Activated T-cell treated with anti-CD3 and anti-CD28 coated beads, Interleukin-2, amount 50 U/mL, for 4 hours (primary cell): ENCODE measurements at regions not wholly inside any gene's neighbourhood (a gene's known extent, or its start where the extent isn't known, plus 50 kb on each side); places are given as distances from the start of the nearest gene placed in this dataset.
"Not testable (repeated sequence)": the region's sequence is repeated elsewhere in the genome, so short reads cannot be mapped to it uniquely, and the experiment has no call there.

ENCODE experiments used
- ATAC-seq, 2 donors: fragments of 200-7000 bp; cut with Tn5 transposase; one replicate each; pipeline ENCODE4 v1.10.0; 2021
- DNase-seq: peaks from one replicate; pipeline ENCODE4 v3.0.0-alpha.2; 2020
- H3K27me3 Mint-ChIP-seq: one replicate; pipeline ENCODE4 v1.8.0; 2021; ENCODE audit warnings: low read depth, mixed read lengths
- H3K36me3 Mint-ChIP-seq: one replicate; pipeline ENCODE4 v1.8.0; 2022; ENCODE audit warnings: mixed read lengths; ENCODE audit not compliant: insufficient read depth
- H3K4me1 Mint-ChIP-seq: one replicate; pipeline ENCODE4 v1.8.0; 2021; ENCODE audit warnings: low read depth, mixed read lengths
- H3K4me3 Mint-ChIP-seq: one replicate; pipeline ENCODE4 v1.8.0; 2021; ENCODE audit warnings: mild to moderate bottlenecking, moderate library complexity, mixed read lengths
- H3K9me3 Mint-ChIP-seq: one replicate; pipeline ENCODE4 v1.8.0; 2021; ENCODE audit warnings: mixed read lengths

- ATAC-seq (no peak), DNase-seq (no peak)
- Mint-ChIP-seq H3K27me3 (no peaks in the 10 kb centered on the region), H3K9me3 (peaks cover 39% of the 10 kb centered on the region), H3K4me1 (no peaks in the 10 kb centered on the region), H3K4me3 (no peak overlapping the region), H3K36me3 (no peaks in the 10 kb centered on the region)
These were observed 1190.4 kb downstream of the TECRL start for GRCh38 chr4:63218856-63219255.

GRCh38 chr4:63214076-63214475 lies 1195.2 kb downstream of the TECRL start:
- Mint-ChIP-seq H3K36me3 (no peaks in the 10 kb centered on the region), H3K9me3 (peaks cover 43% of the 10 kb centered on the region), H3K4me3 (no peak overlapping the region)

GRCh38 chr4:63211776-63212479 lies 1197.3 kb downstream of the TECRL start:
- DNase-seq = no peak
- Mint-ChIP-seq H3K4me1 (no peaks in the 10 kb centered on the region), H3K9me3 (peaks cover 40% of the 10 kb centered on the region), H3K27me3 (no peaks in the 10 kb centered on the region), H3K36me3 (no peaks in the 10 kb centered on the region), H3K4me3 (no peak overlapping the region)
- ATAC-seq = no peak

More at GRCh38 chr4:63214076-63214475, 1195.2 kb downstream of the TECRL start:
- Mint-ChIP-seq H3K4me1 (no peaks in the 10 kb centered on the region), H3K27me3 (no peaks in the 10 kb centered on the region)
- no peak for DNase-seq
- no peak for ATAC-seq

GRCh38 chr4:63211375-63211774 lies 1197.9 kb downstream of the TECRL start:
- no peaks in the 10 kb centered on the region for H3K27me3 Mint-ChIP-seq
- H3K4me1 Mint-ChIP-seq = no peaks in the 10 kb centered on the region
- ATAC-seq (no peak), DNase-seq (no peak)
- H3K4me3 Mint-ChIP-seq = no peak overlapping the region
- H3K36me3 Mint-ChIP-seq = no peaks in the 10 kb centered on the region
- H3K9me3 Mint-ChIP-seq = peaks cover 35% of the 10 kb centered on the region

GRCh38 chr4:63193029-63193428 lies 1216.2 kb downstream of the TECRL start:
- H3K4me3 Mint-ChIP-seq = not testable (repeated sequence)

GRCh38 chr4:63171341-63171740 lies 1237.9 kb downstream of the TECRL start:
- DNase-seq (no peak), ATAC-seq (no peak)
- Mint-ChIP-seq H3K36me3 (no peaks in the 10 kb centered on the region), H3K9me3 (peaks cover 17% of the 10 kb centered on the region), H3K4me1 (no peaks in the 10 kb centered on the region), H3K4me3 (no peak overlapping the region), H3K27me3 (no peaks in the 10 kb centered on the region)

More at GRCh38 chr4:63193029-63193428, 1216.2 kb downstream of the TECRL start:
- not testable (repeated sequence) for H3K4me1 Mint-ChIP-seq, ATAC-seq, H3K27me3 Mint-ChIP-seq, H3K36me3 Mint-ChIP-seq, DNase-seq
- H3K9me3 Mint-ChIP-seq = peaks cover 21% of the 10 kb centered on the region

GRCh38 chr4:63170923-63171322 lies 1238.3 kb downstream of the TECRL start:
- ATAC-seq = no peak
- Mint-ChIP-seq H3K27me3 (no peaks in the 10 kb centered on the region), H3K4me3 (no peak overlapping the region), H3K36me3 (no peaks in the 10 kb centered on the region), H3K4me1 (no peaks in the 10 kb centered on the region), H3K9me3 (peaks cover 17% of the 10 kb centered on the region)
- no peak for DNase-seq

- H3K36me3 Mint-ChIP-seq = no peaks in the 10 kb centered on the region
- no peak overlapping the region for H3K4me3 Mint-ChIP-seq
- no peaks in the 10 kb centered on the region for H3K27me3 Mint-ChIP-seq
- peaks cover 17% of the 10 kb centered on the region for H3K9me3 Mint-ChIP-seq
- no peaks in the 10 kb centered on the region for H3K4me1 Mint-ChIP-seq
- ATAC-seq = no peak
- no peak for DNase-seq
These were observed 1239.4 kb downstream of the TECRL start for GRCh38 chr4:63169836-63170235.

- H3K4me3 Mint-ChIP-seq = no peak overlapping the region
- H3K4me1 Mint-ChIP-seq = no peaks in the 10 kb centered on the region
These were observed 1253.7 kb downstream of the TECRL start for GRCh38 chr4:63155561-63155960.

GRCh38 chr4:63123441-63123840 lies 1285.8 kb downstream of the TECRL start:
- Mint-ChIP-seq H3K36me3 (no peaks in the 10 kb centered on the region), H3K4me1 (no peaks in the 10 kb centered on the region), H3K4me3 (no peak overlapping the region), H3K9me3 (peaks cover 10% of the 10 kb centered on the region), H3K27me3 (no peaks in the 10 kb centered on the region)
- ATAC-seq (no peak), DNase-seq (no peak)

More at GRCh38 chr4:63155561-63155960, 1253.7 kb downstream of the TECRL start:
- ATAC-seq (no peak), DNase-seq (no peak)
- Mint-ChIP-seq H3K27me3 (no peaks in the 10 kb centered on the region), H3K36me3 (no peaks in the 10 kb centered on the region), H3K9me3 (peaks cover 36% of the 10 kb centered on the region)

- no peak overlapping the region for H3K4me3 Mint-ChIP-seq
- no peaks in the 10 kb centered on the region for H3K4me1 Mint-ChIP-seq
- H3K27me3 Mint-ChIP-seq = no peaks in the 10 kb centered on the region
- ATAC-seq (no peak), DNase-seq (no peak)
- H3K9me3 Mint-ChIP-seq = peaks cover 10% of the 10 kb centered on the region
- no peaks in the 10 kb centered on the region for H3K36me3 Mint-ChIP-seq
These were observed 1286.3 kb downstream of the TECRL start for GRCh38 chr4:63122955-63123354.

GRCh38 chr4:63106600-63106999 lies 1302.7 kb downstream of the TECRL start:
- no peaks in the 10 kb centered on the region for H3K4me1 Mint-ChIP-seq
- DNase-seq (no peak), ATAC-seq (no peak)
- H3K9me3 Mint-ChIP-seq = peaks cover 11% of the 10 kb centered on the region
- H3K36me3 Mint-ChIP-seq = no peaks in the 10 kb centered on the region
- H3K27me3 Mint-ChIP-seq = no peaks in the 10 kb centered on the region
- no peak overlapping the region for H3K4me3 Mint-ChIP-seq

GRCh38 chr4:63105839-63106238 lies 1303.4 kb downstream of the TECRL start:
- Mint-ChIP-seq H3K36me3 (no peaks in the 10 kb centered on the region), H3K4me3 (no peak overlapping the region), H3K9me3 (peaks cover 11% of the 10 kb centered on the region), H3K4me1 (no peaks in the 10 kb centered on the region), H3K27me3 (no peaks in the 10 kb centered on the region)
- DNase-seq (no peak), ATAC-seq (no peak)

GRCh38 chr4:63090641-63091040 lies 1318.6 kb downstream of the TECRL start:
- Mint-ChIP-seq H3K4me1 (no peaks in the 10 kb centered on the region), H3K27me3 (no peaks in the 10 kb centered on the region), H3K36me3 (no peaks in the 10 kb centered on the region), H3K9me3 (peaks cover 14% of the 10 kb centered on the region), H3K4me3 (no peak overlapping the region)
- no peak for DNase-seq
- no peak for ATAC-seq

GRCh38 chr4:63085091-63085490 lies 1324.2 kb downstream of the TECRL start:
- Mint-ChIP-seq H3K27me3 (no peaks in the 10 kb centered on the region), H3K9me3 (peaks cover 27% of the 10 kb centered on the region), H3K36me3 (no peaks in the 10 kb centered on the region), H3K4me1 (no peaks in the 10 kb centered on the region), H3K4me3 (no peak overlapping the region)
- no peak for DNase-seq
- no peak for ATAC-seq
